ENCODE measurements at regions not wholly inside any gene's neighbourhood (a gene's known extent, or its start where the extent isn't known, plus 50 kb on each side); places are given as distances from the start of the nearest gene placed in this dataset.

- no peak for DNase-seq (ENCODE audit: low read depth, low spot score)
Observed at GRCh38 chr12:132439333-132439904, 50.5 kb upstream of the FBRSL1 start.

- DNase-seq (ENCODE audit: low read depth, low spot score) = no peak
Observed at GRCh38 chr12:132438726-132439125, 51.2 kb upstream of the FBRSL1 start.

- no peak for DNase-seq (ENCODE audit: low read depth, low spot score)
Observed at GRCh38 chr12:132437943-132438700, 51.8 kb upstream of the FBRSL1 start.

GRCh38 chr12:132437252-132437932 lies 52.6 kb upstream of the FBRSL1 start:
- no peak for DNase-seq (ENCODE audit: low read depth, low spot score)

GRCh38 chr12:132436791-132437251 lies 53.1 kb upstream of the FBRSL1 start:
- DNase-seq (ENCODE audit: low read depth, low spot score) = no peak

GRCh38 chr12:132435486-132436187 lies 54.3 kb upstream of the FBRSL1 start:
- no peak for DNase-seq (ENCODE audit: low read depth, low spot score)

- no peak for DNase-seq (ENCODE audit: low read depth, low spot score)
Observed at GRCh38 chr12:132433641-132434395, 56.1 kb upstream of the FBRSL1 start.

- DNase-seq (ENCODE audit: low read depth, low spot score) = no peak
Observed at GRCh38 chr12:132432721-132433577, 57.0 kb upstream of the FBRSL1 start.

- no peak for DNase-seq (ENCODE audit: low read depth, low spot score)
Observed at GRCh38 chr12:132432126-132432705, 57.7 kb upstream of the FBRSL1 start.

- no peak for DNase-seq (ENCODE audit: low read depth, low spot score)
Observed at GRCh38 chr12:132430838-132431774, 58.8 kb upstream of the FBRSL1 start.

GRCh38 chr12:132429946-132430643 lies 59.9 kb upstream of the FBRSL1 start:
- DNase-seq (ENCODE audit: low read depth, low spot score) = no peak

GRCh38 chr12:132429602-132429945 lies 60.4 kb upstream of the FBRSL1 start:
- no peak for DNase-seq (ENCODE audit: low read depth, low spot score)

- no peak for DNase-seq (ENCODE audit: low read depth, low spot score)
Observed at GRCh38 chr12:132428936-132429601, 60.9 kb upstream of the FBRSL1 start.

- no peak for DNase-seq (ENCODE audit: low read depth, low spot score)
Observed at GRCh38 chr12:132427999-132428935, 61.7 kb upstream of the FBRSL1 start.

GRCh38 chr12:132427174-132427768 lies 62.7 kb upstream of the FBRSL1 start:
- DNase-seq (ENCODE audit: low read depth, low spot score) = no peak

All from activated CD4-positive, CD25-positive, alpha-beta regulatory T cell treated with anti-CD3 and anti-CD28 coated beads, Interleukin-2, amount 50 U/mL, for 16 hours (primary cell).